GM08714 (cell line): ENCODE measurements at regions not wholly inside any gene's neighbourhood (a gene's known extent, or its start where the extent isn't known, plus 50 kb on each side); places are given as distances from the start of the nearest gene placed in this dataset.

Experiments
- H3K4me3 ChIP-seq: fragments of 200-500 bp; sonication (Bioruptor generic); 2 replicates; pipeline ENCODE4 v1.5.1; 2014; ENCODE audit warnings: mild to moderate bottlenecking, low read length, inconsistent platforms
- ZNF274 ChIP-seq: IDR thresholded peaks from 2 replicates; pipeline ENCODE4 v1.6.1; 2012; ENCODE audit warnings: mild to moderate bottlenecking, low read depth, low read length

- no peak for TF ChIP-seq ZNF274
- H3K4me3 ChIP-seq = no peak overlapping the region
Observed at GRCh38 chr10:3861795-3862194, 76.8 kb upstream of the KLF6 start.

GRCh38 chr10:3858051-3858845, 73.2 kb upstream of the KLF6 start:
- TF ChIP-seq ZNF274 = no peak
- no peak overlapping the region for H3K4me3 ChIP-seq

- no peak overlapping the region for H3K4me3 ChIP-seq
- TF ChIP-seq ZNF274 = no peak
Observed at GRCh38 chr10:3857318-3857717, 72.3 kb upstream of the KLF6 start.

GRCh38 chr10:3856593-3856992, 71.6 kb upstream of the KLF6 start:
- H3K4me3 ChIP-seq = no peak overlapping the region
- TF ChIP-seq ZNF274 = no peak

- no peak for TF ChIP-seq ZNF274
- H3K4me3 ChIP-seq = no peak overlapping the region
Observed at GRCh38 chr10:3853547-3854303, 68.7 kb upstream of the KLF6 start.

GRCh38 chr10:3853016-3853415, 68.0 kb upstream of the KLF6 start:
- no peak for TF ChIP-seq ZNF274
- H3K4me3 ChIP-seq = no peak overlapping the region

GRCh38 chr10:3852147-3852904, 67.3 kb upstream of the KLF6 start:
- no peak for TF ChIP-seq ZNF274
- H3K4me3 ChIP-seq = no peak overlapping the region

- no peak overlapping the region for H3K4me3 ChIP-seq
- no peak for TF ChIP-seq ZNF274
Observed at GRCh38 chr10:3850999-3851937, 66.3 kb upstream of the KLF6 start.

GRCh38 chr10:3848775-3849635, 64.0 kb upstream of the KLF6 start:
- H3K4me3 ChIP-seq = no peak overlapping the region
- TF ChIP-seq ZNF274 = no peak

GRCh38 chr10:3848005-3848774, 63.2 kb upstream of the KLF6 start:
- no peak for TF ChIP-seq ZNF274

GRCh38 chr10:3846736-3847135, 61.7 kb upstream of the KLF6 start:
- H3K4me3 ChIP-seq = no peak overlapping the region
- no peak for TF ChIP-seq ZNF274

More at GRCh38 chr10:3848005-3848774, 63.2 kb upstream of the KLF6 start:
- no peak overlapping the region for H3K4me3 ChIP-seq

- TF ChIP-seq ZNF274 = no peak
- H3K4me3 ChIP-seq = no peak overlapping the region
Observed at GRCh38 chr10:3844491-3845025, 59.5 kb upstream of the KLF6 start.
